NCI-H2107 treated with DMSO at 0.1 percent for 48 hours (cell line): ENCODE measurements at regions not wholly inside any gene's neighbourhood (a gene's known extent, or its start where the extent isn't known, plus 50 kb on each side); places are given as distances from the start of the nearest gene placed in this dataset.

ENCODE experiments used
- DNase-seq: peaks from one replicate; lab custom pipeline; 2025; ENCODE audit not compliant: unreplicated experiment; lab: John Stamatoyannopoulos, UW

DNA sequence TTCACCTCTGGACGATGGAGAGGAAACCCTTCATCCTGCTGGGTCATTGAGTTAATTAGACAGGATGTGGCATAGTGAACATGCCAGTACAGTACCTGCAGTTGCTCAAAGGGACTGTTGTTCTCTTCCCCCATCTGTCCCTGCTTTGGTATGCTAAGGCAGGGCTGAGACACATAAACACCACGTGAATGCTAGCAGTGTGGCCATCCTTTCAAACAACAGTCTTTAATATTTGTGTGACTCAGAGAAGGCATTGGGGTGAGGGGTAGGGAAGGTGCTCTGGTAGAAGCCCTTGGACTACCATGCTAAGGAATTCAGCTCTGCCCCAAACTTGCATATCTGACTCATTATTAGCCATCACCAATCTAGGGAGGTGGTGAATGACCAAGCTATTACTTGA is 180.2 kb upstream of the ZNF618 start:
- no peak for DNase-seq

- no peak for DNase-seq
Measured at GRCh38 chr9:113701774-113702755, 174.0 kb upstream of the ZNF618 start.

GRCh38 chr9:113705306-113705927 is 170.7 kb upstream of the ZNF618 start:
- DNase-seq, result no peak

DNA sequence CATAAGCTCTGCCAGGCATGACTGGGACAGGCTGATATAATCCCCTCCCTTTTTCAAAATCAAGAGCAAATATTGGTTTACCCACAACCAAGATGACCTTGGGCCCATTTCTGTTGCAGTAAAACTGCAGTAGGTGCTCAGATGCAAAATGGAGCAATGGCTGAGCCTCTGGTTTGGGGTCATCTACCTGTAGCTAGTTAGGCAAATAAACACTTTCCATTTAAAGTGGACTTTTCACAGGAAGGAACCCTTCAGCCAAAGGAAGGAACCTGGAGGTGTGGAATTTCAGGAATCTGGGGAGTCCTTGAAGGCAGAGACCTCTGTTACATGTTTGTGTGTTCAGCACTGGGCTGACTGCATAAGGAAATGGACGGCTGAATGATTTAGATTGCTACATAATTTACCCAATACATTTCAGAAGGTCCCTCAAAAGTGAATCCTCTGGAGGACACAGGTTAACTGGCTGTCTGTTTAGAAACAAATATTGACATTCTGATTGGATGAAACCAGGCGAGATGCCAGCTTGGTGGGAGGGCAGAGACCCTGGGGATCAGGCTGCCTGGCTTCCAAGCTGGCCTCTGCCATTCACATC is 170.1 kb upstream of the ZNF618 start:
- DNase-seq, result no peak

DNA sequence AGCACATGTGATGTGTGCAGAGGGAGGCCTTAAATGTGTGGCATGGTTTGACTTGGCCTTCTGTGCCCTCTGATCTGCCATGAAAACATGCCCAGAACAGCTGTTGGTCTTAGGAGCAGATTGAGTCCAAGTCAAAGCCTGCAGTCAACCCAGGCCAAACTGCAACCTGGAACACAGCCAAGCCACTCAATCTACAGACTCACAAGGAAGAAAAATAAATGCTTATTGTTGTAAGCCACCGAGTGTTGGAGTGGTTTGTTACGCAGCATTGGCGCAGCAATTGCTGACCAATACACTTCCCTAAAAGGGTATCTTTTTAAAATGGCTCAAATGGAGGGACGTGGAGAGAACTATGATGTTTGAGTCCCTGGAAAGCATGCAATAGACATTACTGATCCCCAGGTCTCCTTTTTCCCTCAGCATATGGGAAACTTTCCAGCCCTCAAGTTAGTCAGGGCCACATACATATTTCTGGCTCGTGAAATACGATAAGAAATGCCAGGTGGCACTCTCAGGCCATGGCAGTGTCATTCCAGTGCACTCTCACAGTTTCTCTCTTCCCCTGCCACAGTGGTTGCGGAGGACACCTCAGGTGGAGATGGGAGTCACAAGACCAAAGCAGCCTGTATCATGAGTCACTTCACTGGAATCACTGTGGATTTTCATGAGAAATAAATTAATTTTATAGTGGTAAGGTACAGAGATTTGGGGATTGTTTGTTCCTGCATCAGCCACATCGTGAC is 168.0 kb upstream of the ZNF618 start:
- no peak for DNase-seq

DNA sequence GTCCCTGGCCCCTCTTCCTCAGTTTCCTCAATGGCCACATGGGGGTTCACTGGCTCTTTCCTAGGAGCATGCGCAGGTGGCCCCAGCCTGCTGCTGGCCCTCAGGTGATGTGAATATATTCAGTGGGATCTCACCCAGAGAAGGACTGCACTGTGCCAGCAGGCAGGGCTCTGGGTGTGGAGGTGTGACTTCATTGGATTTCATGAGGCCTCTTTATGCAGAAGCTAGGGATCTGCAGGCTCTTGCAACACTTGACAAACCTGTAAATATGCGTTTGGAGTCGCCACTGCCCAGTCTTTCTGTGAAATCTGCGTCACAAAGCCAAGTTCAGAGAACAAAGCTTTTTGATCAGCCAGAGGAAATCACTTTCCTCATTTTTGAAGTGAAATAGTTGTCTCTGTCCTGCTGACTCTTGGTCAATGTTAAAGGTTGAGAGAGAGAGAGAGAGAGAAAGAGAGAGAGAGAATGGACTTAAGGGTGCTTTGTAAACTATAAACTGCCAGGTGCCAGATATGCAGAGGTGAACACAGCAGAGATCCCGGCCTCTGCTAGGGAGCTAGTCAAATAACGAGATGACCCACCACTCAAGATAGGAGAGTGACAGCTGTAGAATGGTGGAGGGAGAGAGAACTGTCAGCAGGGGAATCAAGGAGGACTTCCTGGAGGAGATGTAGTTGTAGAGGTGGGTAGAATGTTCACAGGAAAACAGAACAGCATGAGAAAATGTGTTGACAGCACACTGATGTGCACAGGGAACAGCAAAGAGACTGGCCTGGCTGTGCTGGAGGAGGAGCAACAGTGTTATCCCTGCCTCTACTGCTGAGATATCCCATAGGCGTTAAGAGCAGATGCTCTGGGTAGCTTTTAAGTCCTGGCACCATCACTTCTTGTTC is 167.0 kb upstream of the ZNF618 start:
- DNase-seq, result no peak

DNA sequence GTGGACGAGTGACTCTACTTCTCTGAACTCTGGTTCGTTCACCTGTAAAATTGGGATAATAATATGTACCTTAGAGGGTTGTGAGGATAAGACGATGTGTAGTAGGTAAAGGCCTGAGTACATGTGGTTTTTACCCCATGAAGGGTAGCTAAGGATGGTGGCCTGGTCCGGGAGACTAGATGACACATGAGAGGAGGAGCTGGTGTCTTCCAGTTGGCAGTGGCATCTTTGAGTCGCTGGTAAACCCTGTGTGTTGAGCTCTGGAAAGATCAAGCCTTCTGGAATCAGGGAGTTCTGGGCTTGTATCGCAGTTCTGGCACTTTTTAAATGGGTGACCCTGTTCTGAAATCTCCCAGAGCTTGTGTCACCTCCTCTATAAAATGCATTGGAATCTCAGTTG is 166.4 kb upstream of the ZNF618 start:
- no peak for DNase-seq

- DNase-seq, result no peak
Measured at GRCh38 chr9:113711251-113711650, 164.9 kb upstream of the ZNF618 start.

GRCh38 chr9:113712053-113712452 is 164.1 kb upstream of the ZNF618 start:
- DNase-seq, result no peak

GRCh38 chr9:113715086-113715485 is 161.0 kb upstream of the ZNF618 start:
- no peak for DNase-seq

GRCh38 chr9:113719919-113720318 is 156.2 kb upstream of the ZNF618 start:
- no peak for DNase-seq

DNA sequence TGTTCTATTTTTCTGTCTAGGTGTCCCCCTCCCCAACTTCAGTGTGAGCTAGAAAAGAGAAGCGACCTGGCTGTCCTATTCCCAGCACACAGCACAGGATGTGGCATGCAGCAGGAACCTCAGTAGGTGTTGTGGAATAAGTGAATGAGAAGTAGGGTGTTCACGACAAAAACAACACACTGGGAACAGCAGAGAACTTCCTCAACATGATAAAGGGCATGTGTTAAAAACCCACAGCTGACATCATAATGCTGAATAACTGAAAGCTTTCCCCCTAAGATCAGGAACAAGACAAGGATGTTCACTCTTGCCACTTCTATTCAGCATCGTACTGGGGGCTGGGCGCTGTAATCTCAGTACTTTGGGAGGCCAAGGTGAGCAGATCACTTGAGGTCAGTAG is 155.6 kb upstream of the ZNF618 start:
- DNase-seq, result no peak

GRCh38 chr9:113721856-113722255 is 154.3 kb upstream of the ZNF618 start:
- no peak for DNase-seq

DNA sequence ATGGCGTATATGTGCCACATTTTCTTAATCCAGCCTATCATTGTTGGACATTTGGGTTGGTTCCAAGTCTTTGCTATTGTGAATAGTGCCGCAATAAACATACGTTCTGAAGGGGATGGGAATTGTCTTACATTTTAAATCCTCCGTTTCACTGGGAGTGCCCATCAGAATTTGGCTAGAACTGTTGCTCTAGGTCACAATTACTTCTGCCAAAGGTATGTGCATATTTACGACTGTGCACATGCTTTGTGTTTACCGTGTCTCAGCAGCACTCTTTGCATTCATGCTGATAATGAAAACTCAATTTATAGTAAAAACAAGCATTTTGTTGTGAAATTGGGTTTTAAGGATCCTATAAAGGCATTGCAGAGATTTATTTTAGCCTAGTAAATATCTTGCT is 151.9 kb upstream of the ZNF618 start:
- DNase-seq, result no peak

GRCh38 chr9:113728989-113729388 is 147.1 kb upstream of the ZNF618 start:
- no peak for DNase-seq

DNA sequence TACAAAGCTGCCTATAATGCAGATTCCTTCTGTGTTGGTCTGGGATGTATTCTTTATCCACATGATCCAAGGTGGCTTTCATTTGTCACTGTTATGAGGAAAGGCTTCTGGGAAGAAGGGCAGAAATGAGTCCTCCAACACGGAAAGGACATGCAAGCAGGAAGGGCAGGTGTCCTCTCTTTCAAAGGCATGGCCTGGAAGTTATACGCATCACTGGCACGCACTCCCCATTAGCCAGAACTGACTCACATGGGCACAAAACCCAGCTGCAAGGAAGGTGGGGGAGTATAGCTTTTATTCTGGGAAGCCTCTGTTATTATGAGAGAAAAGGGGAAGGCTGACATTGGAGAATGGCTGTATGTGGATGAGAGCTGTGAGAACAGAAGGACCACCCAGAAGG is 141.3 kb upstream of the ZNF618 start:
- no peak for DNase-seq

DNA sequence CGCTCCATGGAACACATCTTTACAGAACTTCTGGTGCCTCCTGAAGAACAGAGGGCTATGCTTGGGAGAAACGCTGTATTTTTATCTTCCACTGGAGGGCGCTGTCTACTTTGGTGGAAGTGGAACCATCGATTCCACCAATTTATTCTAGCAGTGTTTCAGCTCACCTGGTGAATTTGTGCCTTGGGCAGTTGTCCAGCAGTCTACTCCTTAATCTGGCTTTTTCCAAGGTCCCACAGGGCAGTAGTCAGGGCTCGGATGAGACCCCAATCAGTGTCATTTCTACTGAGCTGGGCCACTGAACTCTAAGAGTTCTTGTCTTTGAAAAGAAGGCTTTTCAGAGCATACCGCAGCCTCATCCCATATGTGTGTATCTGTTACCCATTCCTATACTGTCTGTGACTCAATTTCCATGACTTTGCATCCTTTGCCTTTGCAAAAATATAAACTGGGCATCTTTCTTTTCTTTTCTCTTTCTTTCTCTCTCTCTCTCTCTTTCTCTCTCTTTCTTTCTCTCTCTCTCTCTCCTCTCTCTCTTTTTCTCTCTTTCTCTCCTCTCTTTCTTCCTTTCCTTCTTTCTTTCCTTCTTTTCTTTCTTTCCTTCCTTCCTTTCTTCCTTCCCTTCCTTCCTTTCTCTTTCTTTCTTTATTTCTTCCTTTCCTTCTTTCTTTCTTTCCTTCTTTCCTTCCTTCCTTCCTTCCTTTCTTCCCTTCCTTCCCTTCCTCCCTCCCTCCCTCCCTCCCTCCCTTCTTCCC is 138.4 kb upstream of the ZNF618 start:
- DNase-seq, result peak; percentile 6

- DNase-seq, result no peak
Measured at GRCh38 chr9:113738496-113738892, 137.6 kb upstream of the ZNF618 start.

- no peak for DNase-seq
Measured at GRCh38 chr9:113738893-113739604, 137.1 kb upstream of the ZNF618 start.
